Neural cell (in vitro differentiated cells): ENCODE measurements at regions not wholly inside any gene's neighbourhood (a gene's known extent, or its start where the extent isn't known, plus 50 kb on each side); places are given as distances from the start of the nearest gene placed in this dataset.

Experiments used
- H2AFZ ChIP-seq: fragments of 200-600, 300-800 bp; sonication (generic), shearing (Covaris generic); 2 replicates; pipeline ENCODE4 v1.6.0; 2014; ENCODE audit warnings: low read depth, mild to moderate bottlenecking, antibody characterized with exemption, low read length, moderate library complexity
- H3F3A ChIP-seq: fragments of 200-600 bp; shearing (Covaris generic); 2 replicates; pipeline ENCODE4 v1.6.1; 2016; ENCODE audit warnings: mild to moderate bottlenecking, moderate library complexity, mixed read lengths, antibody characterized with exemption, low read length; ENCODE audit not compliant: insufficient read depth, poor library complexity, severe bottlenecking
- H3K27ac ChIP-seq: fragments of 200-600, 300-800 bp; sonication (generic), shearing (Covaris generic); 2 replicates; pipeline ENCODE4 v1.5.1; 2014; ENCODE audit warnings: mild to moderate bottlenecking, low read length, moderate library complexity
- H3K27me3 ChIP-seq: fragments of 300-800, 200-600 bp; sonication (generic), shearing (Covaris generic); 2 replicates; pipeline ENCODE4 v1.6.0; 2014; ENCODE audit warnings: mild to moderate bottlenecking, low read depth, low read length, moderate library complexity; ENCODE audit not compliant: insufficient read depth
- H3K36me3 ChIP-seq: fragments of 300-800, 200-600 bp; sonication (generic), shearing (Covaris generic); 2 replicates; pipeline ENCODE4 v1.5.1; 2014; ENCODE audit warnings: mild to moderate bottlenecking, antibody characterized with exemption, low read length, moderate library complexity; ENCODE audit not compliant: insufficient read depth
- H3K4me2 ChIP-seq: fragments of 300-800, 200-600 bp; sonication (generic), shearing (Covaris generic); 2 replicates; pipeline ENCODE4 v1.6.0; 2014; ENCODE audit warnings: mild to moderate bottlenecking, low read length
- H3K4me3 ChIP-seq: fragments of 300-800, 200-600 bp; sonication (generic), shearing (Covaris generic); 2 replicates; pipeline ENCODE4 v1.5.1; 2014; ENCODE audit warnings: mild to moderate bottlenecking, low read length, moderate library complexity
- H3K79me2 ChIP-seq: fragments of 200-600 bp; shearing (Covaris generic); replicated peaks from 2 replicates; pipeline ENCODE4 v1.6.0; 2014; ENCODE audit warnings: mild to moderate bottlenecking, low read length, moderate library complexity; ENCODE audit not compliant: insufficient read depth
- H3K9ac ChIP-seq: fragments of 300-800, 200-600 bp; sonication (generic), shearing (Covaris generic); 2 replicates; pipeline ENCODE4 v1.6.1; 2016; ENCODE audit warnings: mild to moderate bottlenecking, low read length, mixed read lengths
- H3K9me2 ChIP-seq: fragments of 200-600 bp; shearing (Covaris generic); 2 replicates; pipeline ENCODE4 v1.6.1; 2016; ENCODE audit warnings: mild to moderate bottlenecking, low read length, mixed read lengths; ENCODE audit not compliant: insufficient read depth
- H3K9me3 ChIP-seq: fragments of 200-600, 300-800 bp; sonication (generic), shearing (Covaris generic); 2 replicates; pipeline ENCODE4 v1.6.1; 2016; ENCODE audit warnings: mild to moderate bottlenecking, mixed run types, low read length, moderate library complexity, mixed read lengths
- H4K20me1 ChIP-seq: fragments of 200-600 bp; shearing (Covaris generic); 2 replicates; pipeline ENCODE4 v1.6.1; 2016; ENCODE audit warnings: mild to moderate bottlenecking, mixed run types; ENCODE audit not compliant: insufficient read depth
- CTCF ChIP-seq: fragments of 450-650 bp; IDR thresholded peaks from 2 replicates; pipeline ENCODE4 v1.5.1; 2014; ENCODE audit warnings: antibody characterized with exemption, mild to moderate bottlenecking, moderate library complexity; ENCODE audit not compliant: poor library complexity, severe bottlenecking
- EP300 ChIP-seq: fragments of 450-650 bp; conservative IDR thresholded peaks from 2 replicates; pipeline ENCODE4 v1.6.1; 2014; ENCODE audit warnings: antibody characterized with exemption, mild to moderate bottlenecking, moderate library complexity; ENCODE audit not compliant: poor library complexity, severe bottlenecking
- EZH2 ChIP-seq: fragments of 200-600, 300-800 bp; shearing (Covaris generic), sonication (generic); IDR thresholded peaks from 2 replicates; pipeline ENCODE4 v1.6.1; 2014; ENCODE audit warnings: antibody characterized with exemption, low read length, borderline replicate concordance, mild to moderate bottlenecking; ENCODE audit not compliant: insufficient read depth, poor library complexity, severe bottlenecking
- MXI1 ChIP-seq: fragments of 450-650 bp; conservative IDR thresholded peaks from 2 replicates; pipeline ENCODE4 v1.6.1; 2014; ENCODE audit warnings: antibody characterized with exemption, mild to moderate bottlenecking; ENCODE audit not compliant: poor library complexity, severe bottlenecking
- POLR2AphosphoS5 ChIP-seq: IDR thresholded peaks from 2 replicates; pipeline ENCODE4 v1.6.1; 2012
- RAD21 ChIP-seq: fragments of 450-650 bp; conservative IDR thresholded peaks from 2 replicates; pipeline ENCODE4 v1.6.1; 2014; ENCODE audit warnings: antibody characterized with exemption, mild to moderate bottlenecking, moderate library complexity
- REST ChIP-seq: IDR thresholded peaks from 2 replicates; pipeline ENCODE4 v1.6.1; 2012; ENCODE audit warnings: borderline replicate concordance
- SMC3 ChIP-seq: fragments of 450-650 bp; conservative IDR thresholded peaks from 2 replicates; pipeline ENCODE4 v1.6.1; 2014; ENCODE audit warnings: antibody characterized with exemption, mild to moderate bottlenecking, moderate library complexity; ENCODE audit not compliant: poor library complexity
- TAF1 ChIP-seq: IDR thresholded peaks from 2 replicates; pipeline ENCODE4 v1.6.1; 2012; ENCODE audit warnings: low read depth

GRCh38 chr1:34621916-34622315 is 132.9 kb upstream of the GJB5 start:
- Histone ChIP-seq H3F3A (no peaks in the 10 kb centered on the region), H3K27ac (no peak overlapping the region), H4K20me1 (no peaks in the 10 kb centered on the region), H2AFZ (no peak overlapping the region), H3K9me3 (no peaks in the 10 kb centered on the region), H3K36me3 (no peaks in the 10 kb centered on the region), H3K9me2 (no peaks in the 10 kb centered on the region), H3K9ac (no peak overlapping the region), H3K4me3 (no peak overlapping the region), H3K27me3 (no peaks in the 10 kb centered on the region), H3K79me2 (no peaks in the 10 kb centered on the region), H3K4me2 (no peak overlapping the region)
- no peak for TF ChIP-seq EP300
- no peak for TF ChIP-seq TAF1
- TF ChIP-seq EZH2, result no peak
- TF ChIP-seq SMC3, result no peak
- no peak for TF ChIP-seq RAD21
- TF ChIP-seq POLR2AphosphoS5, result no peak
- TF ChIP-seq MXI1, result no peak

GRCh38 chr1:34625521-34626015 is 129.3 kb upstream of the GJB5 start:
- Histone ChIP-seq H3K27ac (no peak overlapping the region), H3K36me3 (no peaks in the 10 kb centered on the region), H3K4me3 (no peak overlapping the region), H3K9me3 (no peaks in the 10 kb centered on the region), H3K4me2 (no peak overlapping the region), H3K9me2 (no peaks in the 10 kb centered on the region), H3K79me2 (no peaks in the 10 kb centered on the region), H3F3A (no peaks in the 10 kb centered on the region), H3K9ac (no peak overlapping the region), H4K20me1 (no peaks in the 10 kb centered on the region), H2AFZ (no peak overlapping the region), H3K27me3 (no peaks in the 10 kb centered on the region)
- TF ChIP-seq CTCF, result no peak
- no peak for TF ChIP-seq TAF1
- TF ChIP-seq POLR2AphosphoS5, result no peak
- no peak for TF ChIP-seq MXI1
- TF ChIP-seq EZH2, result no peak
- no peak for TF ChIP-seq RAD21
- TF ChIP-seq SMC3, result no peak

GRCh38 chr1:34627465-34628240 is 127.2 kb upstream of the GJB5 start:
- Histone ChIP-seq H3K9me3 (no peaks in the 10 kb centered on the region), H2AFZ (no peak overlapping the region), H3K4me3 (no peak overlapping the region), H4K20me1 (no peaks in the 10 kb centered on the region), H3F3A (no peaks in the 10 kb centered on the region), H3K9me2 (no peaks in the 10 kb centered on the region), H3K36me3 (no peaks in the 10 kb centered on the region), H3K4me2 (no peak overlapping the region), H3K79me2 (no peaks in the 10 kb centered on the region), H3K9ac (no peak overlapping the region), H3K27ac (no peak overlapping the region), H3K27me3 (no peaks in the 10 kb centered on the region)
- TF ChIP-seq MXI1 (no peak), EZH2 (no peak), CTCF (no peak), TAF1 (no peak), POLR2AphosphoS5 (no peak), EP300 (no peak), RAD21 (no peak), REST (no peak), SMC3 (no peak)
